NB4 (cell line): ENCODE measurements at regions not wholly inside any gene's neighbourhood (a gene's known extent, or its start where the extent isn't known, plus 50 kb on each side); places are given as distances from the start of the nearest gene placed in this dataset.

Experiments
- CTCF ChIP-seq: IDR thresholded peaks from one replicate; pipeline ENCODE4 v1.5.1; 2012; ENCODE audit warnings: low read depth, low read length
- MAX ChIP-seq: IDR thresholded peaks from 2 replicates; pipeline ENCODE4 v1.6.1; 2011; ENCODE audit warnings: low read depth, low read length
- MYC ChIP-seq: IDR thresholded peaks from 2 replicates; pipeline ENCODE4 v1.6.1; 2011; ENCODE audit warnings: low read depth, low read length
- POLR2A ChIP-seq: IDR thresholded peaks from 2 replicates; pipeline ENCODE4 v1.6.1; 2011; ENCODE audit warnings: mild to moderate bottlenecking; ENCODE audit not compliant: insufficient read length; ENCODE audit errors: extremely low read depth

GRCh38 chr6:82045965-82046756, 201.4 kb downstream of the IBTK start:
- TF ChIP-seq CTCF (no peak), POLR2A (no peak), MYC (no peak), MAX (no peak)
